ENCODE measurements at regions not wholly inside any gene's neighbourhood (a gene's known extent, or its start where the extent isn't known, plus 50 kb on each side); places are given as distances from the start of the nearest gene placed in this dataset.

GRCh38 chr10:60643874-60644273 lies 134.4 kb upstream of the CDK1 start:
- in situ Hi-C loops (cut with HindIII; ENCODE audit: low pct_unique_long_range_greater_than_20kb, low sequenced_read_pairs) = no loop called here
- DNase-seq (ENCODE audit: low read depth) = no peak

GRCh38 chr10:60629332-60629731 lies 148.9 kb upstream of the CDK1 start:
- no peak for DNase-seq (ENCODE audit: low read depth)
- in situ Hi-C loops (cut with HindIII; ENCODE audit: low pct_unique_long_range_greater_than_20kb, low sequenced_read_pairs) = no loop called here

GRCh38 chr10:60627778-60628748 lies 150.2 kb upstream of the CDK1 start:
- DNase-seq (ENCODE audit: low read depth) = no peak
- in situ Hi-C loops (cut with HindIII; ENCODE audit: low pct_unique_long_range_greater_than_20kb, low sequenced_read_pairs) = no loop called here

GRCh38 chr10:60626037-60626436 lies 152.2 kb upstream of the CDK1 start:
- in situ Hi-C loops (cut with HindIII; ENCODE audit: low pct_unique_long_range_greater_than_20kb, low sequenced_read_pairs) = no loop called here
- no peak for DNase-seq (ENCODE audit: low read depth)

GRCh38 chr10:60623627-60624026 lies 154.7 kb upstream of the CDK1 start:
- in situ Hi-C loops (cut with HindIII; ENCODE audit: low pct_unique_long_range_greater_than_20kb, low sequenced_read_pairs) = no loop called here
- DNase-seq (ENCODE audit: low read depth) = no peak

GRCh38 chr10:60621018-60621417 lies 157.3 kb upstream of the CDK1 start:
- in situ Hi-C loops (cut with HindIII; ENCODE audit: low pct_unique_long_range_greater_than_20kb, low sequenced_read_pairs) = no loop called here
- no peak for DNase-seq (ENCODE audit: low read depth)

GRCh38 chr10:60618861-60619260 lies 159.4 kb upstream of the CDK1 start:
- in situ Hi-C loops (cut with HindIII; ENCODE audit: low pct_unique_long_range_greater_than_20kb, low sequenced_read_pairs) = no loop called here
- no peak for DNase-seq (ENCODE audit: low read depth)

- in situ Hi-C loops (cut with HindIII; ENCODE audit: low pct_unique_long_range_greater_than_20kb, low sequenced_read_pairs) = no loop called here
- DNase-seq (ENCODE audit: low read depth) = no peak
Observed at GRCh38 chr10:60615541-60615940, 162.7 kb upstream of the CDK1 start.

GRCh38 chr10:60614363-60614762 lies 163.9 kb upstream of the CDK1 start:
- in situ Hi-C loops (cut with HindIII; ENCODE audit: low pct_unique_long_range_greater_than_20kb, low sequenced_read_pairs) = no loop called here
- DNase-seq (ENCODE audit: low read depth) = no peak

GRCh38 chr10:60613434-60613833 lies 164.8 kb upstream of the CDK1 start:
- no peak for DNase-seq (ENCODE audit: low read depth)

GRCh38 chr10:60611291-60611747 lies 167.0 kb upstream of the CDK1 start:
- in situ Hi-C loops (cut with HindIII; ENCODE audit: low pct_unique_long_range_greater_than_20kb, low sequenced_read_pairs) = no loop called here
- peak; percentile 55 for DNase-seq (ENCODE audit: low read depth)

More at GRCh38 chr10:60613434-60613833, 164.8 kb upstream of the CDK1 start:
- in situ Hi-C loops (cut with HindIII; ENCODE audit: low pct_unique_long_range_greater_than_20kb, low sequenced_read_pairs) = no loop called here

GRCh38 chr10:60607372-60607771 lies 170.9 kb upstream of the CDK1 start:
- in situ Hi-C loops (cut with HindIII; ENCODE audit: low pct_unique_long_range_greater_than_20kb, low sequenced_read_pairs) = no loop called here
- no peak for DNase-seq (ENCODE audit: low read depth)

GRCh38 chr10:60606343-60607080 lies 171.8 kb upstream of the CDK1 start:
- in situ Hi-C loops (cut with HindIII; ENCODE audit: low pct_unique_long_range_greater_than_20kb, low sequenced_read_pairs) = no loop called here
- no peak for DNase-seq (ENCODE audit: low read depth)

- in situ Hi-C loops (cut with HindIII; ENCODE audit: low pct_unique_long_range_greater_than_20kb, low sequenced_read_pairs) = no loop called here
- no peak for DNase-seq (ENCODE audit: low read depth)
Observed at GRCh38 chr10:60605476-60605875, 172.8 kb upstream of the CDK1 start.

GRCh38 chr10:60604342-60604741 lies 173.9 kb upstream of the CDK1 start:
- in situ Hi-C loops (cut with HindIII; ENCODE audit: low pct_unique_long_range_greater_than_20kb, low sequenced_read_pairs) = no loop called here

GRCh38 chr10:60597513-60597912 lies 180.8 kb upstream of the CDK1 start:
- DNase-seq (ENCODE audit: low read depth) = no peak
- in situ Hi-C loops (cut with HindIII; ENCODE audit: low pct_unique_long_range_greater_than_20kb, low sequenced_read_pairs) = no loop called here

More at GRCh38 chr10:60604342-60604741, 173.9 kb upstream of the CDK1 start:
- DNase-seq (ENCODE audit: low read depth) = peak; percentile 3

GRCh38 chr10:60595852-60596251 lies 182.4 kb upstream of the CDK1 start:
- in situ Hi-C loops (cut with HindIII; ENCODE audit: low pct_unique_long_range_greater_than_20kb, low sequenced_read_pairs) = no loop called here
- DNase-seq (ENCODE audit: low read depth) = no peak

GRCh38 chr10:60594476-60595051 lies 183.7 kb upstream of the CDK1 start:
- DNase-seq (ENCODE audit: low read depth) = no peak
- in situ Hi-C loops (cut with HindIII; ENCODE audit: low pct_unique_long_range_greater_than_20kb, low sequenced_read_pairs) = no loop called here

GRCh38 chr10:60591119-60591518 lies 187.2 kb upstream of the CDK1 start:
- in situ Hi-C loops (cut with HindIII; ENCODE audit: low pct_unique_long_range_greater_than_20kb, low sequenced_read_pairs) = no loop called here
- no peak for DNase-seq (ENCODE audit: low read depth)
